OCI-LY3 (cell line): ENCODE measurements at regions not wholly inside any gene's neighbourhood (a gene's known extent, or its start where the extent isn't known, plus 50 kb on each side); places are given as distances from the start of the nearest gene placed in this dataset.
"Not testable (repeated sequence)": the region's sequence is repeated elsewhere in the genome, so short reads cannot be mapped to it uniquely, and the experiment has no call there.

Experiments used
- H2AFZ ChIP-seq: fragments of 200-600, 300-600 bp; shearing (Covaris generic); 2 replicates; pipeline ENCODE4 v1.6.0; 2014; ENCODE audit warnings: antibody characterized with exemption, low read depth, low read length
- H3K27ac ChIP-seq: fragments of 200-600, 300-600 bp; sonication (generic); 2 replicates; pipeline ENCODE4 v1.5.1; 2014; ENCODE audit warnings: mild to moderate bottlenecking, low read length, moderate library complexity, mixed read lengths
- H3K27me3 ChIP-seq: fragments of 200-600, 300-600 bp; sonication (generic); 2 replicates; pipeline ENCODE4 v1.6.1; 2014; ENCODE audit warnings: low read depth, low read length, mixed read lengths
- H3K36me3 ChIP-seq: fragments of 200-600, 300-600 bp; sonication (generic); replicated peaks from 2 replicates; pipeline ENCODE3; 2014; ENCODE audit warnings: low read depth, low read length, mixed read lengths
- H3K4me1 ChIP-seq: fragments of 300-600, 200-600 bp; sonication (generic); 2 replicates; pipeline ENCODE4 v1.6.1; 2014; ENCODE audit warnings: low read length, mixed read lengths
- H3K4me2 ChIP-seq: fragments of 200-600, 300-600 bp; sonication (generic); 2 replicates; pipeline ENCODE4 v1.6.1; 2014; ENCODE audit warnings: low read length, mixed read lengths
- H3K4me3 ChIP-seq: fragments of 300-600, 200-600 bp; sonication (generic); 2 replicates; pipeline ENCODE4 v1.5.1; 2014; ENCODE audit warnings: antibody characterized with exemption, mild to moderate bottlenecking, low read length, moderate library complexity
- H3K79me2 ChIP-seq: fragments of 300-600, 200-600 bp; shearing (Covaris generic); 2 replicates; pipeline ENCODE4 v1.6.1; 2014; ENCODE audit warnings: mild to moderate bottlenecking, low read length, mixed read lengths
- H3K9ac ChIP-seq: fragments of 300-600, 200-600 bp; shearing (Covaris generic); 2 replicates; pipeline ENCODE4 v1.6.0; 2014; ENCODE audit warnings: mild to moderate bottlenecking, low read length, moderate library complexity
- H3K9me3 ChIP-seq: fragments of 200-600, 300-600 bp; shearing (Covaris generic); 2 replicates; pipeline ENCODE4 v1.6.1; 2014; ENCODE audit warnings: low read length, mixed read lengths; ENCODE audit not compliant: insufficient read depth
- H4K20me1 ChIP-seq: fragments of 200-600, 300-600 bp; sonication (generic); 2 replicates; pipeline ENCODE4 v1.6.1; 2016; ENCODE audit warnings: low read length, mixed read lengths; ENCODE audit not compliant: insufficient read depth
- CTCF ChIP-seq: fragments of 200-600, 300-600 bp; sonication (generic); IDR thresholded peaks from 2 replicates; pipeline ENCODE4 v1.5.1; 2014; ENCODE audit warnings: antibody characterized with exemption, low read length, low read depth
- EZH2phosphoT487 ChIP-seq: fragments of 200-600 bp; shearing (Covaris generic); IDR thresholded peaks from 2 replicates; pipeline ENCODE4 v1.6.1; 2018; ENCODE audit warnings: antibody characterized with exemption, mixed run types, low read depth

GRCh38 chrY:9260426-9260825, 76.8 kb upstream of the TSPY4 start:
- no peaks in the 10 kb centered on the region for H3K79me2 ChIP-seq
- no peak for TF ChIP-seq CTCF
- no peak for TF ChIP-seq EZH2phosphoT487
- no peak overlapping the region for H2AFZ ChIP-seq
- H3K9ac ChIP-seq, result no peak overlapping the region
- H3K27ac ChIP-seq, result no peak overlapping the region
- no peaks in the 10 kb centered on the region for H3K36me3 ChIP-seq
- no peak overlapping the region for H3K4me3 ChIP-seq
- H3K4me1 ChIP-seq, result no peaks in the 10 kb centered on the region
- H3K27me3 ChIP-seq, result no peaks in the 10 kb centered on the region
- H3K9me3 ChIP-seq, result no peaks in the 10 kb centered on the region
- H3K4me2 ChIP-seq, result no peak overlapping the region
- H4K20me1 ChIP-seq, result no peaks in the 10 kb centered on the region

- no peaks in the 10 kb centered on the region for H3K36me3 ChIP-seq
- H2AFZ ChIP-seq, result no peak overlapping the region
- no peaks in the 10 kb centered on the region for H3K9me3 ChIP-seq
- no peak overlapping the region for H3K27ac ChIP-seq
- H3K27me3 ChIP-seq, result no peaks in the 10 kb centered on the region
- H4K20me1 ChIP-seq, result no peaks in the 10 kb centered on the region
- H3K79me2 ChIP-seq, result no peaks in the 10 kb centered on the region
- no peak overlapping the region for H3K4me3 ChIP-seq
- H3K9ac ChIP-seq, result no peak overlapping the region
- no peaks in the 10 kb centered on the region for H3K4me1 ChIP-seq
- no peak overlapping the region for H3K4me2 ChIP-seq
- TF ChIP-seq CTCF (no peak), EZH2phosphoT487 (no peak)
These were observed 71.7 kb upstream of the TSPY4 start for GRCh38 chrY:9265551-9265950.

- not testable (repeated sequence) for H4K20me1 ChIP-seq, H3K4me2 ChIP-seq, H3K79me2 ChIP-seq, H3K36me3 ChIP-seq, H3K4me1 ChIP-seq, H3K9me3 ChIP-seq, H2AFZ ChIP-seq, H3K9ac ChIP-seq, H3K27me3 ChIP-seq, H3K27ac ChIP-seq, H3K4me3 ChIP-seq
These were observed 66.9 kb upstream of the TSPY4 start for GRCh38 chrY:9270351-9270750.

- not testable (repeated sequence) for H3K4me3 ChIP-seq, H3K9me3 ChIP-seq, H4K20me1 ChIP-seq, H3K36me3 ChIP-seq, H3K27ac ChIP-seq, H3K27me3 ChIP-seq, H3K79me2 ChIP-seq, H3K9ac ChIP-seq, H2AFZ ChIP-seq, H3K4me1 ChIP-seq, H3K4me2 ChIP-seq
These were observed 64.4 kb upstream of the TSPY4 start for GRCh38 chrY:9272847-9273246.

- not testable (repeated sequence) for H3K79me2 ChIP-seq, H2AFZ ChIP-seq, H3K4me1 ChIP-seq, H3K27ac ChIP-seq, H3K27me3 ChIP-seq, H3K9me3 ChIP-seq, H3K9ac ChIP-seq, H3K36me3 ChIP-seq, H4K20me1 ChIP-seq, H3K4me3 ChIP-seq
- 0 out of 2 replicates have a peak overlapping the region, but pooled peaks have one; percentile 14 for H3K4me2 ChIP-seq
These were observed 58.4 kb upstream of the TSPY4 start for GRCh38 chrY:9278842-9279241.
